HepG2 (cell line): ENCODE measurements at regions not wholly inside any gene's neighbourhood (a gene's known extent, or its start where the extent isn't known, plus 50 kb on each side); places are given as distances from the start of the nearest gene placed in this dataset.

Experiments
- ATAC-seq: fragments of 200-7000 bp; cut with Tn5 transposase; 3 replicates; pipeline ENCODE4 v1.9.1; 2020; ENCODE audit warnings: mild to moderate bottlenecking, moderate library complexity
- BruUV-seq: library from RNA; stranded (reverse); fragments of 400-500 nt; replicated peaks from 2 replicates; lab custom pipeline; 2021; lab: Mats Ljungman, UMichigan
- CTCF ChIA-PET: fragments of 300-600 bp; formaldehyde crosslinking; extraction: SDS; loops from one replicate; lab custom pipeline; 2021; ENCODE audit warnings: low total read pairs, inconsistent platforms, low intra/inter-chr PET ratio; lab: Yijun Ruan, JAX
- POLR2A ChIA-PET: fragments of 350-600 bp; sonication (Branson Sonifier 250); formaldehyde crosslinking; loops from one replicate; lab custom pipeline; 2020; ENCODE audit warnings: antibody characterized with exemption, inconsistent platforms; lab: Yijun Ruan, JAX
- DNase-seq: peaks from one replicate; pipeline ENCODE4 v3.0.0-alpha.2; 2015; ENCODE audit warnings: low spot score
- FAIRE-seq: peaks from 3 replicates; lab custom pipeline; 2011; peaks lifted over from hg19 to GRCh38; lab: Jason Lieb, UNC
- H2AFZ ChIP-seq: one replicate; pipeline ENCODE4 v1.6.1; 2011; ENCODE audit warnings: low read length, inconsistent platforms
- H3K27ac ChIP-seq: fragments of 300-600 bp; 3 replicates; pipeline ENCODE4 v1.8.0; 2011; ENCODE audit warnings: mixed run types, mild to moderate bottlenecking, mixed read lengths, low read length, inconsistent platforms; ENCODE audit not compliant: insufficient read depth; ENCODE audit errors: extremely low read length
- H3K27me3 ChIP-seq, 2 experiments: fragments of 200-600 bp in 1 of 2; 2 replicates in 1 of 2; 3 replicates in 1 of 2; pipeline versions ENCODE4 v1.6.0 to v1.8.0; 2011; ENCODE audit warnings: low read length in 2 of 2, mild to moderate bottlenecking in 2 of 2, moderate library complexity in 2 of 2, inconsistent platforms in 1 of 2; ENCODE audit not compliant: insufficient read depth in 2 of 2, control insufficient read depth in 1 of 2
- H3K36me3 ChIP-seq, 2 experiments: fragments of 200-600 bp in 1 of 2; replicated peaks in 1 of 2; 2 replicates in 1 of 2; 3 replicates in 1 of 2; pipeline versions ENCODE4 v1.5.1 to v1.8.0; 2011; ENCODE audit warnings: low read length in 2 of 2, inconsistent platforms in 1 of 2; ENCODE audit not compliant: insufficient read depth in 2 of 2, control insufficient read depth in 1 of 2
- H3K4me1 ChIP-seq: 2 replicates; pipeline ENCODE4 v1.5.1; 2012; ENCODE audit warnings: low read length, inconsistent platforms; ENCODE audit not compliant: insufficient read depth
- H3K4me2 ChIP-seq: 2 replicates; pipeline ENCODE4 v1.6.0; 2011; ENCODE audit warnings: low read depth, low read length, inconsistent platforms
- H3K4me3 ChIP-seq, 3 experiments: fragments of 200-600 bp in 1 of 3; sonication (generic), shearing (Covaris generic) in 1 of 3; replicated peaks in 1 of 3; 2 replicates each; pipeline ENCODE4 v1.5.1; 2011 to 2016; ENCODE audit warnings: low read length in 3 of 3, inconsistent platforms in 2 of 3, low read depth in 2 of 3, mild to moderate bottlenecking in 2 of 3, control low read depth in 1 of 3, mixed read lengths in 1 of 3; ENCODE audit not compliant: insufficient read depth in 1 of 3
- H3K79me2 ChIP-seq: one replicate; pipeline ENCODE4 v1.6.1; 2011; ENCODE audit warnings: low read length, inconsistent platforms; ENCODE audit not compliant: insufficient read depth
- H3K9ac ChIP-seq: 2 replicates; pipeline ENCODE4 v1.6.0; 2011; ENCODE audit warnings: mild to moderate bottlenecking, low read depth, low read length, inconsistent platforms; ENCODE audit not compliant: insufficient read depth
- H3K9me3 ChIP-seq: 2 replicates; pipeline ENCODE4 v1.5.1; 2012; ENCODE audit warnings: mild to moderate bottlenecking, low read length
- H4K20me1 ChIP-seq: 2 replicates; pipeline ENCODE4 v1.6.0; 2011; ENCODE audit warnings: inconsistent platforms, mild to moderate bottlenecking, low read length, moderate library complexity; ENCODE audit not compliant: insufficient read depth
- DNMT3B ChIP-seq: conservative IDR thresholded peaks from 2 replicates; pipeline ENCODE4 v1.6.1; 2016; ENCODE audit warnings: missing biosample characterization, control low read depth
- EP300 ChIP-seq, 3 experiments: sonication (generic) in 1 of 3; formaldehyde crosslinking in 1 of 3; IDR thresholded peaks; 2 replicates each; pipeline versions ENCODE4 v1.5.1 to v1.6.1; 2011 to 2020; ENCODE audit warnings: low read depth in 2 of 3, low read length in 2 of 3, borderline replicate concordance in 1 of 3, improper control_type of control experiment in 1 of 3, mild to moderate bottlenecking in 1 of 3, missing genetic modification reagents in 1 of 3, moderate library complexity in 1 of 3
- RBAK ChIP-seq: sonication (generic); formaldehyde crosslinking; IDR thresholded peaks from 2 replicates; pipeline ENCODE4 v1.5.1; 2020; ENCODE audit warnings: mild to moderate bottlenecking, missing genetic modification reagents
- SKI ChIP-seq: fragments of 450-650 bp; IDR thresholded peaks from one replicate; pipeline ENCODE4 v1.6.1; 2018; ENCODE audit warnings: mild to moderate bottlenecking; ENCODE audit not compliant: partially characterized antibody
- ZNF550 ChIP-seq: sonication (generic); formaldehyde crosslinking; IDR thresholded peaks from 2 replicates; pipeline ENCODE4 v1.4.0; 2020; ENCODE audit warnings: mild to moderate bottlenecking, missing genetic modification reagents, borderline replicate concordance
- ZNF639 ChIP-seq: conservative IDR thresholded peaks from 2 replicates; pipeline ENCODE4 v1.6.1; 2018; ENCODE audit warnings: missing genetic modification reagents
- ZNF850 ChIP-seq: sonication (generic); formaldehyde crosslinking; conservative IDR thresholded peaks from 2 replicates; pipeline ENCODE4 v1.9.0; 2021; ENCODE audit warnings: mild to moderate bottlenecking, missing genetic modification reagents
- WGBS: methylation state at CpG from one replicate; pipeline ENCODE4 v1.1.6; 2017; ENCODE audit warnings: low lambda C conversion rate; 5-methylcytosine and 5-hydroxymethylcytosine counted together
- in situ Hi-C: cut with HindIII; loops from 2 replicates; pipeline ENCODE4 v1.10.0; 2017; ENCODE audit warnings: low pct_unique_long_range_greater_than_20kb; ENCODE audit not compliant: extremely low pct_ligation_motif_present
- intact Hi-C: fragments of 100-400 bp; cut with micrococcal nuclease; formaldehyde crosslinking; loops from one replicate; pipeline ENCODE4 v1.10.0; 2022; ENCODE audit not compliant: unreplicated experiment

- H3K4me3 ChIP-seq = no peak overlapping the region
- POLR2A ChIA-PET = no interaction called here
- H3K9ac ChIP-seq = no peak overlapping the region
- no peak overlapping the region for H3K27ac ChIP-seq
- WGBS = 47% methylated on average over 12 of the region's 12 CpGs
- H2AFZ ChIP-seq = no peak overlapping the region
- H3K9me3 ChIP-seq = no peaks in the 10 kb centered on the region
- H3K4me1 ChIP-seq = no peaks in the 10 kb centered on the region
- no peaks in the 10 kb centered on the region for H3K79me2 ChIP-seq
- ATAC-seq = no peak
- TF ChIP-seq ZNF639 (CRISPR knock-in tag) (no peak), SKI (no peak), EP300 (IDR thresholded peaks at IDR 0.05; ENCODE audit: low read depth in 2 of 2, low read length in 2 of 2) (no peak), EP300 (CRISPR knock-in tag; IDR thresholded peaks at IDR 0.05; ENCODE audit: borderline replicate concordance) (no peak), ZNF550 (no peak), DNMT3B (no peak), ZNF850 (CRISPR knock-in tag) (no peak), RBAK (CRISPR knock-in tag) (no peak)
- TF ChIP-seq, all 625 proteins: peak for 0
- DNase-seq = no peak
- no peak for FAIRE-seq
- intact Hi-C loops = no loop called here
- BruUV-seq = no TSS peak
- Histone ChIP-seq H3K4me2 (no peak overlapping the region), H4K20me1 (no peaks in the 10 kb centered on the region), H3K27me3 (peaks cover 2 to 15% of the 10 kb centered on the region in 2 experiments; a peak in 3 of 5 replicates), H3K36me3 (no peaks in the 10 kb centered on the region)
- CTCF ChIA-PET = no interaction called here
- in situ Hi-C loops = no loop called here
Measured at GRCh38 chr1:231107600-231108326, 54.1 kb upstream of the TRIM67 start.
